Liver (tissue), 8 donors: ENCODE measurements at regions not wholly inside any gene's neighbourhood (a gene's known extent, or its start where the extent isn't known, plus 50 kb on each side); places are given as distances from the start of the nearest gene placed in this dataset.
A peak's percentile ranks its signal among the peaks of the same experiment; 100 is the strongest.

Experiments used
- DNase-seq: peaks from one replicate; pipeline ENCODE4 v3.0.0-alpha.2; 2017; ENCODE audit warnings: low spot score
- H3K27ac ChIP-seq, 2 donors: one replicate each; pipeline ENCODE4 v1.7.0; 2013; ENCODE audit warnings: inconsistent platforms in 2 of 2, low read length in 2 of 2, control low read depth in 1 of 2, low read depth in 1 of 2, mild to moderate bottlenecking in 1 of 2
- H3K27me3 ChIP-seq, 4 donors: one replicate each; pipeline versions ENCODE4 v1.6.1 to v1.7.0; 2013; ENCODE audit warnings: low read length in 3 of 4, inconsistent platforms in 1 of 4, mild to moderate bottlenecking in 1 of 4, moderate library complexity in 1 of 4; ENCODE audit not compliant: control insufficient read depth in 4 of 4, insufficient read depth in 4 of 4
- H3K36me3 ChIP-seq, 4 donors: one replicate each; pipeline versions ENCODE4 v1.6.1 to v1.7.0; 2013; ENCODE audit warnings: low read length in 3 of 4, mild to moderate bottlenecking in 3 of 4, low read depth in 1 of 4, moderate library complexity in 1 of 4; ENCODE audit not compliant: control insufficient read depth in 4 of 4, insufficient read depth in 3 of 4
- H3K4me1 ChIP-seq, 4 donors: one replicate each; pipeline versions ENCODE4 v1.6.1 to v1.7.0; 2013; ENCODE audit warnings: low read length in 3 of 4, mild to moderate bottlenecking in 3 of 4, moderate library complexity in 1 of 4; ENCODE audit not compliant: control insufficient read depth in 4 of 4, insufficient read depth in 4 of 4
- H3K4me3 ChIP-seq, 3 donors: one replicate each; pipeline versions ENCODE4 v1.6.1 to v1.7.0; 2013; ENCODE audit warnings: low read length in 3 of 3, control low read depth in 1 of 3, low read depth in 1 of 3, mild to moderate bottlenecking in 1 of 3
- H3K9ac ChIP-seq, 2 donors: one replicate each; pipeline ENCODE4 v1.7.0; 2013; ENCODE audit warnings: low read length in 2 of 2, mild to moderate bottlenecking in 2 of 2, moderate library complexity in 2 of 2, control low read depth in 1 of 2, low read depth in 1 of 2
- H3K9me3 ChIP-seq, 4 donors: one replicate each; pipeline versions ENCODE4 v1.6.1 to v1.7.0; 2013; ENCODE audit warnings: low read length in 3 of 4; ENCODE audit not compliant: control insufficient read depth in 4 of 4
- EGR1 ChIP-seq, 2 donors: IDR thresholded peaks; 2 replicates each; pipeline ENCODE4 v1.6.1; 2016 to 2018; ENCODE audit warnings: antibody characterized with exemption in 2 of 2, low read depth in 2 of 2
- FOXA2 ChIP-seq: IDR thresholded peaks from 2 replicates; pipeline ENCODE4 v1.6.1; 2016; ENCODE audit warnings: antibody characterized with exemption
- HNF4A ChIP-seq, 2 donors: conservative IDR thresholded peaks; 2 replicates each; pipeline ENCODE4 v1.6.1; 2016; ENCODE audit warnings: antibody characterized with exemption in 2 of 2, mild to moderate bottlenecking in 2 of 2
- HNF4G ChIP-seq: IDR thresholded peaks from 2 replicates; pipeline ENCODE4 v1.6.1; 2016; ENCODE audit warnings: antibody characterized with exemption
- JUND ChIP-seq, 2 donors: IDR thresholded peaks; 2 replicates each; pipeline ENCODE4 v1.6.1; 2016; ENCODE audit warnings: antibody characterized with exemption in 2 of 2
- NR2F2 ChIP-seq: IDR thresholded peaks from 2 replicates; pipeline ENCODE4 v1.6.1; 2016; ENCODE audit warnings: antibody characterized with exemption
- RAD21 ChIP-seq, 2 donors: IDR thresholded peaks; 2 replicates each; pipeline ENCODE4 v1.6.1; 2016; ENCODE audit warnings: antibody characterized with exemption in 2 of 2, mild to moderate bottlenecking in 2 of 2
- RXRA ChIP-seq, 2 donors: IDR thresholded peaks; 2 replicates each; pipeline ENCODE4 v1.6.1; 2017 to 2018; ENCODE audit warnings: antibody characterized with exemption in 2 of 2, mild to moderate bottlenecking in 1 of 2
- SP1 ChIP-seq: IDR thresholded peaks from 2 replicates; pipeline ENCODE4 v1.6.1; 2018; ENCODE audit warnings: antibody characterized with exemption, mild to moderate bottlenecking
- TAF1 ChIP-seq: conservative IDR thresholded peaks from 2 replicates; pipeline ENCODE4 v1.6.1; 2016; ENCODE audit warnings: antibody characterized with exemption, mild to moderate bottlenecking
- YY1 ChIP-seq: IDR thresholded peaks from 2 replicates; pipeline ENCODE4 v1.6.1; 2016; ENCODE audit warnings: antibody characterized with exemption, mild to moderate bottlenecking
- WGBS: extraction: QIAGEN DNeasy Blood & Tissue Kit; methylation state at CpG from one replicate; pipeline ENCODE4 v1.1.7; 2013; 5-methylcytosine and 5-hydroxymethylcytosine counted together
- TF ChIP-seq, protein P1 (sequence below): IDR thresholded peaks from 2 replicates; pipeline ENCODE4 v1.6.1; 2016; ENCODE audit warnings: antibody characterized with exemption
- TF ChIP-seq, protein P2 (sequence below): IDR thresholded peaks from 2 replicates; pipeline ENCODE4 v1.6.1; 2016; ENCODE audit warnings: antibody characterized with exemption, mild to moderate bottlenecking
- TF ChIP-seq, protein P3 (sequence below): fragments of 150-350 bp; IDR thresholded peaks from 2 replicates; pipeline ENCODE4 v1.5.1; 2017; ENCODE audit warnings: improper control_type of control experiment, low read depth, low read length; ENCODE audit not compliant: missing input control
- donor health status: healthy.
- donor health status: healthy.
- donor health status: healthy.
- donor health status: healthy.
- donor health status: healthy.

DNA sequence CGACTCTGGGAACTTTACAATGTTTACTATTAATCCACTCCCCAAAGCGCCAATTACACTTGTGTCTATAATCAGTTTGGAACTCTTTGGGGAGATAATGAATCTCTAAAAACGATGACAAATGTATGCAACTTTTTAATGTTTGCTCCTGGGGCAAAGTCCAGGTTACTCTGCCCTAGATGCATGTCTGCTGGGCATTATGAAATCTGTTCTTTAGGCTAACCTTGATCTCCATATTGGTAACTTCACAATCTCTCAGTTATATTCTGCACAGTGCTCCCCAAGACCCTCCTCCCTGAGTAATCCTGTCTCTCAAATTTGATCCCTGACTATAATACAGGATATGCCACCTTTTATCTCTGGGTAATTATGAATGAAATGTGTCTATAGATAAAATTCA is 152.2 kb upstream of the TRPM3 start:
- TF ChIP-seq SP1 (peak; percentile 45), HNF4A (conservative IDR thresholded peaks at IDR 0.05) (peak; percentile 68 to 79), YY1 (peak; percentile 13), RAD21 (IDR thresholded peaks at IDR 0.05) (no peak)
- no peak overlapping the region for H3K4me3 ChIP-seq
- H3K9ac ChIP-seq = no peak overlapping the region
- H3K36me3 ChIP-seq = no peaks in the 10 kb centered on the region
- no peaks in the 10 kb centered on the region for H3K27me3 ChIP-seq
- DNase-seq = no peak
- H3K9me3 ChIP-seq = no peaks in the 10 kb centered on the region
- H3K4me1 ChIP-seq = peaks cover 0 to 12% (median 7%) of the 10 kb centered on the region in 4 donors
- H3K27ac ChIP-seq = no peak overlapping the region
- 64% methylated on average over 3 of the region's 3 CpGs for WGBS

DNA sequence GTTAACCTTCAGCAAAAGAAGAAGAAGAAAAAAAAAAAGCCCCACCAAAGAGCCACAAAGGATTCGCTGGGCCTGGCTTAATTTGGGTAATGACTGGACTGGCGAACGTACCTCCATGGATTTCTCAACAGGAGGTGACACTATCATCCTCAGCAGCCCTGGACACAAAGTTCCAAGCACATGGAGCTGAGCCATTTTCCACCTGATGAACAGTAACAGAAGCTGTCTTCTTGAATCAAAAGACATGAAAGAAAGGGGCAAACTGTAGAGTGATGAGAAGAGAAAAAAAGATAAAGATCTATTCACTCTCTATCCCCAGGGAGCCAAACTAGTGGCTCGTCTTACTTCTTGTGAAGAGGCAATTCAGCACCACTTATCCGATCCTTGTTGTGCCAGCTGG is 150.2 kb upstream of the TRPM3 start:
- TF ChIP-seq RAD21 (IDR thresholded peaks at IDR 0.05) (no peak), YY1 (no peak), FOXA2 (no peak), NR2F2 (no peak), SP1 (no peak), RXRA (IDR thresholded peaks at IDR 0.05) (no peak), TAF1 (no peak), HNF4A (conservative IDR thresholded peaks at IDR 0.05) (no peak), EGR1 (IDR thresholded peaks at IDR 0.05; ENCODE audit: low read depth in 2 of 2) (no peak), HNF4G (no peak), JUND (IDR thresholded peaks at IDR 0.05) (no peak)
- TF ChIP-seq, protein P1, sequence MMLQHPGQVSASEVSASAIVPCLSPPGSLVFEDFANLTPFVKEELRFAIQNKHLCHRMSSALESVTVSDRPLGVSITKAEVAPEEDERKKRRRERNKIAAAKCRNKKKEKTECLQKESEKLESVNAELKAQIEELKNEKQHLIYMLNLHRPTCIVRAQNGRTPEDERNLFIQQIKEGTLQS = no peak
- TF ChIP-seq, protein P2, sequence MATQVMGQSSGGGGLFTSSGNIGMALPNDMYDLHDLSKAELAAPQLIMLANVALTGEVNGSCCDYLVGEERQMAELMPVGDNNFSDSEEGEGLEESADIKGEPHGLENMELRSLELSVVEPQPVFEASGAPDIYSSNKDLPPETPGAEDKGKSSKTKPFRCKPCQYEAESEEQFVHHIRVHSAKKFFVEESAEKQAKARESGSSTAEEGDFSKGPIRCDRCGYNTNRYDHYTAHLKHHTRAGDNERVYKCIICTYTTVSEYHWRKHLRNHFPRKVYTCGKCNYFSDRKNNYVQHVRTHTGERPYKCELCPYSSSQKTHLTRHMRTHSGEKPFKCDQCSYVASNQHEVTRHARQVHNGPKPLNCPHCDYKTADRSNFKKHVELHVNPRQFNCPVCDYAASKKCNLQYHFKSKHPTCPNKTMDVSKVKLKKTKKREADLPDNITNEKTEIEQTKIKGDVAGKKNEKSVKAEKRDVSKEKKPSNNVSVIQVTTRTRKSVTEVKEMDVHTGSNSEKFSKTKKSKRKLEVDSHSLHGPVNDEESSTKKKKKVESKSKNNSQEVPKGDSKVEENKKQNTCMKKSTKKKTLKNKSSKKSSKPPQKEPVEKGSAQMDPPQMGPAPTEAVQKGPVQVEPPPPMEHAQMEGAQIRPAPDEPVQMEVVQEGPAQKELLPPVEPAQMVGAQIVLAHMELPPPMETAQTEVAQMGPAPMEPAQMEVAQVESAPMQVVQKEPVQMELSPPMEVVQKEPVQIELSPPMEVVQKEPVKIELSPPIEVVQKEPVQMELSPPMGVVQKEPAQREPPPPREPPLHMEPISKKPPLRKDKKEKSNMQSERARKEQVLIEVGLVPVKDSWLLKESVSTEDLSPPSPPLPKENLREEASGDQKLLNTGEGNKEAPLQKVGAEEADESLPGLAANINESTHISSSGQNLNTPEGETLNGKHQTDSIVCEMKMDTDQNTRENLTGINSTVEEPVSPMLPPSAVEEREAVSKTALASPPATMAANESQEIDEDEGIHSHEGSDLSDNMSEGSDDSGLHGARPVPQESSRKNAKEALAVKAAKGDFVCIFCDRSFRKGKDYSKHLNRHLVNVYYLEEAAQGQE = no peak
- TF ChIP-seq, protein P3, sequence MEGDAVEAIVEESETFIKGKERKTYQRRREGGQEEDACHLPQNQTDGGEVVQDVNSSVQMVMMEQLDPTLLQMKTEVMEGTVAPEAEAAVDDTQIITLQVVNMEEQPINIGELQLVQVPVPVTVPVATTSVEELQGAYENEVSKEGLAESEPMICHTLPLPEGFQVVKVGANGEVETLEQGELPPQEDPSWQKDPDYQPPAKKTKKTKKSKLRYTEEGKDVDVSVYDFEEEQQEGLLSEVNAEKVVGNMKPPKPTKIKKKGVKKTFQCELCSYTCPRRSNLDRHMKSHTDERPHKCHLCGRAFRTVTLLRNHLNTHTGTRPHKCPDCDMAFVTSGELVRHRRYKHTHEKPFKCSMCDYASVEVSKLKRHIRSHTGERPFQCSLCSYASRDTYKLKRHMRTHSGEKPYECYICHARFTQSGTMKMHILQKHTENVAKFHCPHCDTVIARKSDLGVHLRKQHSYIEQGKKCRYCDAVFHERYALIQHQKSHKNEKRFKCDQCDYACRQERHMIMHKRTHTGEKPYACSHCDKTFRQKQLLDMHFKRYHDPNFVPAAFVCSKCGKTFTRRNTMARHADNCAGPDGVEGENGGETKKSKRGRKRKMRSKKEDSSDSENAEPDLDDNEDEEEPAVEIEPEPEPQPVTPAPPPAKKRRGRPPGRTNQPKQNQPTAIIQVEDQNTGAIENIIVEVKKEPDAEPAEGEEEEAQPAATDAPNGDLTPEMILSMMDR = no peak
- DNase-seq = no peak
- 71% methylated on average over 5 of the region's 5 CpGs for WGBS
- H3K4me1 ChIP-seq = peaks cover 0 to 2% (median 0%) of the 10 kb centered on the region in 4 donors
- H3K9me3 ChIP-seq = no peaks in the 10 kb centered on the region
- H3K9ac ChIP-seq = no peak overlapping the region
- no peak overlapping the region for H3K4me3 ChIP-seq
- H3K36me3 ChIP-seq = no peaks in the 10 kb centered on the region
- H3K27me3 ChIP-seq = no peaks in the 10 kb centered on the region
- H3K27ac ChIP-seq = no peak overlapping the region

DNA sequence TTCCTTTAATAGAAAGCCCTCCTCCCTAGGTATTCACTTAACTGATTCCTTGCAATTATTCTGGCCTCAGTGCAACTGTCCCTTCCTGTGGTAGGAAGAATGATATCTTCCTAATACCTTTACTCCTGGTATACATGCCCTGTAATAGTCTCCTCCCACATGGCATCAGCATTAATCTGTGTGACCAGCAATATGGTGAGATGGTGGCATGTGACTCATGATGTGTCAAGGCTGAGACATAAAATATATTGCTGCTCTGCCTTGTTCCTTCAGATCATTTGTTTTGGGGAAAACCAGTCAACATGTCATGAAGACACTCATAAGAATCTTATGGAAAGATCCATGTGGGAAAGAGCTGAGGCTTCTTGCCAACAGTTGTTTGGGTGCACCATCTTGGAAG is 149.1 kb upstream of the TRPM3 start:
- H3K9me3 ChIP-seq = no peaks in the 10 kb centered on the region
- DNase-seq = no peak
- TF ChIP-seq, protein P2 = no peak
- TF ChIP-seq, protein P1 = no peak
- TF ChIP-seq, protein P3 = no peak
- no peak for TF ChIP-seq FOXA2
- H3K27me3 ChIP-seq = no peaks in the 10 kb centered on the region
- H3K9ac ChIP-seq = no peak overlapping the region
- peaks cover 0 to 2% (median 0%) of the 10 kb centered on the region in 4 donors for H3K4me1 ChIP-seq
- no peaks in the 10 kb centered on the region for H3K36me3 ChIP-seq
- H3K4me3 ChIP-seq = no peak overlapping the region
- no peak overlapping the region for H3K27ac ChIP-seq
